Fibroblast of the aortic adventitia (primary cell): ENCODE measurements at regions not wholly inside any gene's neighbourhood (a gene's known extent, or its start where the extent isn't known, plus 50 kb on each side); places are given as distances from the start of the nearest gene placed in this dataset.
"Not testable (repeated sequence)": the region's sequence is repeated elsewhere in the genome, so short reads cannot be mapped to it uniquely, and the experiment has no call there.

Experiments used
- DNase-seq: peaks from one replicate; pipeline ENCODE4 v3.0.0-alpha.2; 2010; ENCODE audit warnings: low read depth
- H3K4me3 ChIP-seq: 2 replicates; pipeline ENCODE4 v1.5.1; 2011; ENCODE audit warnings: low read depth, mild to moderate bottlenecking, control low read depth, low read length, moderate library complexity
- TF ChIP-seq, protein P1 (sequence below): IDR thresholded peaks from 2 replicates; pipeline ENCODE4 v1.5.1; 2011; ENCODE audit warnings: mild to moderate bottlenecking, low read length, control low read depth, inconsistent platforms; ENCODE audit not compliant: insufficient read depth

DNA sequence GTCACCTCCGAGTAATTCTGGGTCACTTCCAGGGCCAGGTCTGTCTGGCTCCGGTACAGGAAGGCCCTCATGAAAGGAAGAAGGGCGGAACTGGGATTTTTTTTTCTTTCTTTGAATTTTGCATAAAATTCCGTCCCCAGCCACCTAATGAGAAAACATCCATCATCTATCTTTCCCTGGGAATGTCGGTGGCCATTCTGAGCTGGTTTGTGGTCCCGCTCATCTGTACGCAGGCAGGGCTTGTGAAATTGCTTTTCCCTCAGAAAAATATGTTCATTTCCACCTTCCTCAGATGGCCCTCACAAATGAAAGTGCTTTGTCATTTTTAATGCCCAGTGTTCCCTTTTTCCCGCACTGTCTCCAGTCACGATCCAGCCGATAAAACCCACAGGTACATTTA, 353.0 kb upstream of the ZFHX3 start:
- TF ChIP-seq, protein P1, sequence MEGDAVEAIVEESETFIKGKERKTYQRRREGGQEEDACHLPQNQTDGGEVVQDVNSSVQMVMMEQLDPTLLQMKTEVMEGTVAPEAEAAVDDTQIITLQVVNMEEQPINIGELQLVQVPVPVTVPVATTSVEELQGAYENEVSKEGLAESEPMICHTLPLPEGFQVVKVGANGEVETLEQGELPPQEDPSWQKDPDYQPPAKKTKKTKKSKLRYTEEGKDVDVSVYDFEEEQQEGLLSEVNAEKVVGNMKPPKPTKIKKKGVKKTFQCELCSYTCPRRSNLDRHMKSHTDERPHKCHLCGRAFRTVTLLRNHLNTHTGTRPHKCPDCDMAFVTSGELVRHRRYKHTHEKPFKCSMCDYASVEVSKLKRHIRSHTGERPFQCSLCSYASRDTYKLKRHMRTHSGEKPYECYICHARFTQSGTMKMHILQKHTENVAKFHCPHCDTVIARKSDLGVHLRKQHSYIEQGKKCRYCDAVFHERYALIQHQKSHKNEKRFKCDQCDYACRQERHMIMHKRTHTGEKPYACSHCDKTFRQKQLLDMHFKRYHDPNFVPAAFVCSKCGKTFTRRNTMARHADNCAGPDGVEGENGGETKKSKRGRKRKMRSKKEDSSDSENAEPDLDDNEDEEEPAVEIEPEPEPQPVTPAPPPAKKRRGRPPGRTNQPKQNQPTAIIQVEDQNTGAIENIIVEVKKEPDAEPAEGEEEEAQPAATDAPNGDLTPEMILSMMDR, result no peak
- no peak overlapping the region for H3K4me3 ChIP-seq
- DNase-seq, result no peak

- TF ChIP-seq, protein P1, result no peak
- DNase-seq, result no peak
- no peak overlapping the region for H3K4me3 ChIP-seq
Observed at GRCh38 chr16:73399997-73400396, 352.1 kb upstream of the ZFHX3 start.

DNA sequence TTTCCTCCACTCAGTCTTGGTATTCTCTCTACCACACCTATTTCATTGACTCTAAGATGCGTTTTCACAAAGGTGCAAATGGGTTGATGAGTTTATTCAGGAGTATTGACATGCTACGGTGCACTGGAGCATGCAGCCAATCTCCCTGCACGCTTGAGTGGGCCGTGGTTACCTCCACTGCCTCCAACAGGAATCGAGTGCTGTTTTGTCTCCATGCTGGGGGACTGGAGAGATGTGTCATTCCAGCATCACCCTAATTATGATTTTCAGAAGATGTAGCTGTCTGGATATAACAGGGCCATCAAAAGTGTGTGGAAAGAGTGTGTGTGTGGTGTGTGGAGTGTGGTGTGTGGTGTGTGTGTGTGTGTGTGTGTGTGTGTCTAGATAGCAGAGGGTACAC, 351.6 kb upstream of the ZFHX3 start:
- no peak for DNase-seq
- TF ChIP-seq, protein P1, result no peak
- no peak overlapping the region for H3K4me3 ChIP-seq

DNA sequence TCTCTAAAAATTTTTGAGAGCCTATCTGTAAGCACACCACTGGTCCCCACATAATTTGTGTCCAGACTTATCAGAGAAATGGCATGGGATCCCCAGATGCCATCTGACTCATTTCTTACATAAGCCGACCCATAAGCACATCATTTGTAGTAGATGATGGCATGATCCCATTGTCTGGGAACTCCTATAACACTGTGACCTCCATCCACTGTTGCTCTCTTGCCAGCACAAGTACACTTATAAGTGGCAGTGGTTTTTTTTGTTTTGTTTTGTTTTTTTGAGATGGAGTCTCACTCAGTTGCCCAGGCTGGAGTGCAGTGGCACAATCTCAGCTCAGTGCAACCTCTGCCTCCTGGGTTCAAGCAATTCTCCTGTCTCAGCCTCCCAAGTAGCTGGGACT, 350.7 kb upstream of the ZFHX3 start:
- not testable (repeated sequence) for DNase-seq, H3K4me3 ChIP-seq

DNA sequence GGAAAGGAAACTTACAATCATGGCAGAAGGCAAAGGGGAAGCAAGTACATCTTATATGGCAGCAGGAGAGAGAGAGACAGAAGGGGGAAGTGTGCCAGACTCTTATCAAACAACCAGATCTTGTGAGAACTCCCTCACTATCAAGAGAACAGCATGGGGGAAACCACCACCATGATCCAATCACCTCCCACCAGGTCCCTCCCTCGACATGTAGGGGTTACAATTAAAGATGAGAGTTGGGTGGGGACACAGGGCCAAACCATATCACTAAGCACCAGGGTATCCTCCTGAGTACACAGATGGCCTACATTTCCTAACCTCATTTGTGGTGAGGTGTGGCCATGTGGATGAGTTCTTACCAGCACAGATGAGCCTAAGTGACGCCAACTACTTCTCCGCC, 348.6 kb upstream of the ZFHX3 start:
- TF ChIP-seq, protein P1, result no peak

DNA sequence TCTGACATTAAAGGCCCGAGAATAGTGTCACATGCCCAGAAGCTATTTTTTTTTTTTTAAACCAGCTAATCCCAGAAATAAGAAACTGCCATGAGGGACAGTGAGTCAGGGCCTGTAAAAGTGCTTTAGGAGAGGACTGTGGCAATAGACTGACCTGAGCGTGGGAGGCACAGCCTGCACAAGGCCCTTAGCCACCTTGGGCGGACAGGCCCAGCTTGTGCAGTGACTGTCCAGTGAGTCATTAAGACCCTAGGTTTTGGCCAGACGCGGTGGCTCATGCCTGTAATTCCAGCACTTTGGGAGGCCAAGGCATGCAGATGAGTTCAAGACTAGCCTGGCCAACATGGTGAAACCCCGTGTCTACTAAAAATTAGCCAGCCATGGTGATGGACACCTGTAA, 343.0 kb upstream of the ZFHX3 start:
- no peak for DNase-seq

More for the DNA sequence above, 348.6 kb upstream of the ZFHX3 start:
- no peak overlapping the region for H3K4me3 ChIP-seq
- no peak for DNase-seq

GRCh38 chr16:73390491-73390890, 342.6 kb upstream of the ZFHX3 start:
- H3K4me3 ChIP-seq, result no peak overlapping the region
- DNase-seq, result no peak
- TF ChIP-seq, protein P1, result no peak

More for the DNA sequence above, 343.0 kb upstream of the ZFHX3 start:
- TF ChIP-seq, protein P1, result no peak
- no peak overlapping the region for H3K4me3 ChIP-seq
